ENCODE measurements at regions not wholly inside any gene's neighbourhood (a gene's known extent, or its start where the extent isn't known, plus 50 kb on each side); places are given as distances from the start of the nearest gene placed in this dataset.

GRCh38 chr2:147061269-147061668, 783.6 kb upstream of the ACVR2A start:
- DNase-seq = no peak

- DNase-seq = no peak
Observed at GRCh38 chr2:147057892-147058490, 786.8 kb upstream of the ACVR2A start.

GRCh38 chr2:147051814-147052213, 793.0 kb upstream of the ACVR2A start:
- no peak for DNase-seq

- no peak for DNase-seq
Observed at GRCh38 chr2:147051248-147051647, 793.6 kb upstream of the ACVR2A start.

- DNase-seq = no peak
Observed at GRCh38 chr2:147049957-147050356, 794.9 kb upstream of the ACVR2A start.

- no peak for DNase-seq
Observed at GRCh38 chr2:147046473-147046872, 798.4 kb upstream of the ACVR2A start.

GRCh38 chr2:147045113-147045512, 799.7 kb upstream of the ACVR2A start:
- peak; percentile 17 for DNase-seq

GRCh38 chr2:147041121-147041494, 803.7 kb upstream of the ACVR2A start:
- no peak for DNase-seq

- DNase-seq = no peak
Observed at GRCh38 chr2:147040298-147041120, 804.3 kb upstream of the ACVR2A start.

GRCh38 chr2:147037048-147037447, 807.8 kb upstream of the ACVR2A start:
- no peak for DNase-seq

- no peak for DNase-seq
Observed at GRCh38 chr2:147033044-147033443, 811.8 kb upstream of the ACVR2A start.

- DNase-seq = no peak
Observed at GRCh38 chr2:147031897-147032296, 812.9 kb upstream of the ACVR2A start.

GRCh38 chr2:147030966-147031720, 813.7 kb upstream of the ACVR2A start:
- DNase-seq = peak; percentile 57

- DNase-seq = no peak
Observed at GRCh38 chr2:147027436-147027835, 817.4 kb upstream of the ACVR2A start.

GRCh38 chr2:147026664-147027295, 818.0 kb upstream of the ACVR2A start:
- DNase-seq = no peak

GRCh38 chr2:147025646-147026585, 818.9 kb upstream of the ACVR2A start:
- DNase-seq = no peak

GRCh38 chr2:147019311-147019710, 825.5 kb upstream of the ACVR2A start:
- DNase-seq = no peak

GRCh38 chr2:147017951-147018645, 826.7 kb upstream of the ACVR2A start:
- no peak for DNase-seq

GRCh38 chr2:147016181-147016580, 828.6 kb upstream of the ACVR2A start:
- no peak for DNase-seq

GRCh38 chr2:147015591-147015990, 829.2 kb upstream of the ACVR2A start:
- DNase-seq = no peak
